ENCODE measurements at regions not wholly inside any gene's neighbourhood (a gene's known extent, or its start where the extent isn't known, plus 50 kb on each side); places are given as distances from the start of the nearest gene placed in this dataset.

DNA sequence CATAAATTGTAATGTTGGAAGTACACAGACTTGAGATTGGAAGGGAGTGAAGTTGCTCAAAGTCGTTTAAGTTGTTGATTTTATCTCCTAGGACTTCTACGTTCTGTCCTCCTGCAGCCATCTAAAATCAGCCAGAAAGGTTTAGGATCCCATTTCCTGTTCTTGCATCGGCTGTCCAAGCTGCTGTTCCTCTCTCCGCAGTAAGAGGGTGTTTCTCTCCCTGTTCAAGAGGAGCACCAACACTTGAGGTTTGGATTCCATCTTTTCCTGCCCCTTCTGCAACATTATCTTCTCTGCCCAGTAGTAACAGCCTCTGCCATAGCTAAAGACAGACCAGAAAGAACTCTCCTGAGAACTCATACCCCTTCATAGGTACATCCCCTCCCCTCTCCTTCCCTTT, 373.4 kb downstream of the GADD45G start (continued):
- TF ChIP-seq, protein P1, sequence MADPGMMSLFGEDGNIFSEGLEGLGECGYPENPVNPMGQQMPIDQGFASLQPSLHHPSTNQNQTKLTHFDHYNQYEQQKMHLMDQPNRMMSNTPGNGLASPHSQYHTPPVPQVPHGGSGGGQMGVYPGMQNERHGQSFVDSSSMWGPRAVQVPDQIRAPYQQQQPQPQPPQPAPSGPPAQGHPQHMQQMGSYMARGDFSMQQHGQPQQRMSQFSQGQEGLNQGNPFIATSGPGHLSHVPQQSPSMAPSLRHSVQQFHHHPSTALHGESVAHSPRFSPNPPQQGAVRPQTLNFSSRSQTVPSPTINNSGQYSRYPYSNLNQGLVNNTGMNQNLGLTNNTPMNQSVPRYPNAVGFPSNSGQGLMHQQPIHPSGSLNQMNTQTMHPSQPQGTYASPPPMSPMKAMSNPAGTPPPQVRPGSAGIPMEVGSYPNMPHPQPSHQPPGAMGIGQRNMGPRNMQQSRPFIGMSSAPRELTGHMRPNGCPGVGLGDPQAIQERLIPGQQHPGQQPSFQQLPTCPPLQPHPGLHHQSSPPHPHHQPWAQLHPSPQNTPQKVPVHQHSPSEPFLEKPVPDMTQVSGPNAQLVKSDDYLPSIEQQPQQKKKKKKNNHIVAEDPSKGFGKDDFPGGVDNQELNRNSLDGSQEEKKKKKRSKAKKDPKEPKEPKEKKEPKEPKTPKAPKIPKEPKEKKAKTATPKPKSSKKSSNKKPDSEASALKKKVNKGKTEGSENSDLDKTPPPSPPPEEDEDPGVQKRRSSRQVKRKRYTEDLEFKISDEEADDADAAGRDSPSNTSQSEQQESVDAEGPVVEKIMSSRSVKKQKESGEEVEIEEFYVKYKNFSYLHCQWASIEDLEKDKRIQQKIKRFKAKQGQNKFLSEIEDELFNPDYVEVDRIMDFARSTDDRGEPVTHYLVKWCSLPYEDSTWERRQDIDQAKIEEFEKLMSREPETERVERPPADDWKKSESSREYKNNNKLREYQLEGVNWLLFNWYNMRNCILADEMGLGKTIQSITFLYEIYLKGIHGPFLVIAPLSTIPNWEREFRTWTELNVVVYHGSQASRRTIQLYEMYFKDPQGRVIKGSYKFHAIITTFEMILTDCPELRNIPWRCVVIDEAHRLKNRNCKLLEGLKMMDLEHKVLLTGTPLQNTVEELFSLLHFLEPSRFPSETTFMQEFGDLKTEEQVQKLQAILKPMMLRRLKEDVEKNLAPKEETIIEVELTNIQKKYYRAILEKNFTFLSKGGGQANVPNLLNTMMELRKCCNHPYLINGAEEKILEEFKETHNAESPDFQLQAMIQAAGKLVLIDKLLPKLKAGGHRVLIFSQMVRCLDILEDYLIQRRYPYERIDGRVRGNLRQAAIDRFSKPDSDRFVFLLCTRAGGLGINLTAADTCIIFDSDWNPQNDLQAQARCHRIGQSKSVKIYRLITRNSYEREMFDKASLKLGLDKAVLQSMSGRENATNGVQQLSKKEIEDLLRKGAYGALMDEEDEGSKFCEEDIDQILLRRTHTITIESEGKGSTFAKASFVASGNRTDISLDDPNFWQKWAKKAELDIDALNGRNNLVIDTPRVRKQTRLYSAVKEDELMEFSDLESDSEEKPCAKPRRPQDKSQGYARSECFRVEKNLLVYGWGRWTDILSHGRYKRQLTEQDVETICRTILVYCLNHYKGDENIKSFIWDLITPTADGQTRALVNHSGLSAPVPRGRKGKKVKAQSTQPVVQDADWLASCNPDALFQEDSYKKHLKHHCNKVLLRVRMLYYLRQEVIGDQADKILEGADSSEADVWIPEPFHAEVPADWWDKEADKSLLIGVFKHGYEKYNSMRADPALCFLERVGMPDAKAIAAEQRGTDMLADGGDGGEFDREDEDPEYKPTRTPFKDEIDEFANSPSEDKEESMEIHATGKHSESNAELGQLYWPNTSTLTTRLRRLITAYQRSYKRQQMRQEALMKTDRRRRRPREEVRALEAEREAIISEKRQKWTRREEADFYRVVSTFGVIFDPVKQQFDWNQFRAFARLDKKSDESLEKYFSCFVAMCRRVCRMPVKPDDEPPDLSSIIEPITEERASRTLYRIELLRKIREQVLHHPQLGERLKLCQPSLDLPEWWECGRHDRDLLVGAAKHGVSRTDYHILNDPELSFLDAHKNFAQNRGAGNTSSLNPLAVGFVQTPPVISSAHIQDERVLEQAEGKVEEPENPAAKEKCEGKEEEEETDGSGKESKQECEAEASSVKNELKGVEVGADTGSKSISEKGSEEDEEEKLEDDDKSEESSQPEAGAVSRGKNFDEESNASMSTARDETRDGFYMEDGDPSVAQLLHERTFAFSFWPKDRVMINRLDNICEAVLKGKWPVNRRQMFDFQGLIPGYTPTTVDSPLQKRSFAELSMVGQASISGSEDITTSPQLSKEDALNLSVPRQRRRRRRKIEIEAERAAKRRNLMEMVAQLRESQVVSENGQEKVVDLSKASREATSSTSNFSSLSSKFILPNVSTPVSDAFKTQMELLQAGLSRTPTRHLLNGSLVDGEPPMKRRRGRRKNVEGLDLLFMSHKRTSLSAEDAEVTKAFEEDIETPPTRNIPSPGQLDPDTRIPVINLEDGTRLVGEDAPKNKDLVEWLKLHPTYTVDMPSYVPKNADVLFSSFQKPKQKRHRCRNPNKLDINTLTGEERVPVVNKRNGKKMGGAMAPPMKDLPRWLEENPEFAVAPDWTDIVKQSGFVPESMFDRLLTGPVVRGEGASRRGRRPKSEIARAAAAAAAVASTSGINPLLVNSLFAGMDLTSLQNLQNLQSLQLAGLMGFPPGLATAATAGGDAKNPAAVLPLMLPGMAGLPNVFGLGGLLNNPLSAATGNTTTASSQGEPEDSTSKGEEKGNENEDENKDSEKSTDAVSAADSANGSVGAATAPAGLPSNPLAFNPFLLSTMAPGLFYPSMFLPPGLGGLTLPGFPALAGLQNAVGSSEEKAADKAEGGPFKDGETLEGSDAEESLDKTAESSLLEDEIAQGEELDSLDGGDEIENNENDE (IDR thresholded peaks at IDR 0.05; ENCODE audit: insufficient replicate concordance, low read length): no peak
- TF ChIP-seq, protein P2, sequence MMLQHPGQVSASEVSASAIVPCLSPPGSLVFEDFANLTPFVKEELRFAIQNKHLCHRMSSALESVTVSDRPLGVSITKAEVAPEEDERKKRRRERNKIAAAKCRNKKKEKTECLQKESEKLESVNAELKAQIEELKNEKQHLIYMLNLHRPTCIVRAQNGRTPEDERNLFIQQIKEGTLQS (IDR thresholded peaks at IDR 0.05; ENCODE audit: insufficient read depth, low read depth, low read length): no peak
- no peak for TF ChIP-seq NRF1 (IDR thresholded peaks at IDR 0.05; ENCODE audit: low read depth, low read length)
- TF ChIP-seq RAD21 (IDR thresholded peaks at IDR 0.05 in 1 of 2, conservative IDR thresholded peaks at IDR 0.05 in 1 of 2; ENCODE audit: low read depth in 2 of 2, low read length in 2 of 2): peak; percentile 38 to 52; a peak in 3 of 4 replicates
- no peak for TF ChIP-seq ZNF274 (IDR thresholded peaks at IDR 0.05; ENCODE audit: borderline replicate concordance, extremely low read depth, low read length)
- TF ChIP-seq BRCA1 (IDR thresholded peaks at IDR 0.05; ENCODE audit: low read depth, low read length): no peak
- TF ChIP-seq POLR2AphosphoS5 (IDR thresholded peaks at IDR 0.05; ENCODE audit: low read depth, low read length): no peak
- TF ChIP-seq RFX5 (IDR thresholded peaks at IDR 0.05; ENCODE audit: borderline replicate concordance, low read depth, low read length): no peak
- no peak for TF ChIP-seq EGR1 (IDR thresholded peaks at IDR 0.05; ENCODE audit: borderline replicate concordance, low read depth, low read length)
- TF ChIP-seq CREB1 (IDR thresholded peaks at IDR 0.05): no peak

All from H1 (cell line).